CD4-positive, CD25-positive, alpha-beta regulatory T cell (primary cell): ENCODE measurements at regions not wholly inside any gene's neighbourhood (a gene's known extent, or its start where the extent isn't known, plus 50 kb on each side); places are given as distances from the start of the nearest gene placed in this dataset.
"Not testable (repeated sequence)": the region's sequence is repeated elsewhere in the genome, so short reads cannot be mapped to it uniquely, and the experiment has no call there.

Experiments
- ATAC-seq, 2 donors: fragments of 150-1000 bp; cut with Tn5 transposase; one replicate each; pipeline ENCODE4 v1.10.0; 2021; ENCODE audit warnings: low read depth in 2 of 2, moderate number of reproducible peaks in 2 of 2, moderate library complexity in 1 of 2
- DNase-seq, 3 donors: peaks; one replicate each; pipeline versions ENCODE4 v3.0.0 to v3.0.0-alpha.2; 2012 to 2022; ENCODE audit warnings: mixed read lengths in 1 of 3
- H3K27ac ChIP-seq: one replicate; pipeline ENCODE4 v1.7.0; 2013; ENCODE audit warnings: mild to moderate bottlenecking, low read length; ENCODE audit not compliant: insufficient read depth, poor library complexity, severe bottlenecking
- H3K27me3 ChIP-seq: one replicate; pipeline ENCODE4 v1.7.0; 2013; ENCODE audit warnings: low read length; ENCODE audit not compliant: control insufficient read depth, insufficient read depth
- H3K36me3 ChIP-seq: one replicate; pipeline ENCODE4 v1.7.0; 2013; ENCODE audit warnings: mild to moderate bottlenecking, low read length, moderate library complexity; ENCODE audit not compliant: control insufficient read depth, insufficient read depth
- H3K4me1 ChIP-seq: 2 replicates; pipeline ENCODE4 v1.7.0; 2013; ENCODE audit warnings: mild to moderate bottlenecking, low read length; ENCODE audit not compliant: insufficient read depth, control insufficient read depth, poor library complexity, severe bottlenecking
- H3K4me3 ChIP-seq: one replicate; pipeline ENCODE4 v1.7.0; 2013; ENCODE audit warnings: low read depth, mild to moderate bottlenecking, low read length, moderate library complexity
- H3K9me3 ChIP-seq, 2 experiments: 1 replicate in 1 of 2; 2 replicates in 1 of 2; pipeline ENCODE4 v1.7.0; 2013; ENCODE audit warnings: low read length in 2 of 2, mild to moderate bottlenecking in 1 of 2, moderate library complexity in 1 of 2; ENCODE audit not compliant: control insufficient read depth in 2 of 2
- H3K27ac Mint-ChIP-seq, 3 donors: one replicate each; pipeline ENCODE4 v1.8.0; 2020 to 2022; ENCODE audit warnings: mild to moderate bottlenecking in 3 of 3, mixed read lengths in 3 of 3, moderate library complexity in 2 of 3
- H3K27me3 Mint-ChIP-seq: one replicate; pipeline ENCODE4 v1.8.0; 2022; ENCODE audit warnings: mild to moderate bottlenecking, mixed read lengths
- H3K36me3 Mint-ChIP-seq: one replicate; pipeline ENCODE4 v1.8.0; 2020; ENCODE audit warnings: mixed read lengths
- H3K4me1 Mint-ChIP-seq, 4 donors: one replicate each; pipeline ENCODE4 v1.8.0; 2020 to 2022; ENCODE audit warnings: mixed read lengths in 4 of 4, mild to moderate bottlenecking in 1 of 4
- H3K4me3 Mint-ChIP-seq, 4 donors: one replicate each; pipeline ENCODE4 v1.8.0; 2020 to 2022; ENCODE audit warnings: mild to moderate bottlenecking in 4 of 4, mixed read lengths in 4 of 4, moderate library complexity in 3 of 4
- H3K9me3 Mint-ChIP-seq, 7 donors: one replicate each; pipeline ENCODE4 v1.8.0; 2020 to 2022; ENCODE audit warnings: mixed read lengths in 7 of 7, mild to moderate bottlenecking in 3 of 7, moderate library complexity in 2 of 7

GRCh38 chr7:89845952-89846351 lies 308.3 kb upstream of the STEAP1 start:
- ATAC-seq (no peak), DNase-seq (no peak)
- no peak overlapping the region for H3K27ac Mint-ChIP-seq
- Histone ChIP-seq H3K4me1 (no peaks in the 10 kb centered on the region), H3K4me3 (no peak overlapping the region), H3K36me3 (no peaks in the 10 kb centered on the region), H3K27ac (no peak overlapping the region), H3K27me3 (no peaks in the 10 kb centered on the region), H3K9me3 (no peaks in the 10 kb centered on the region)
- no peaks in the 10 kb centered on the region for H3K36me3 Mint-ChIP-seq
- no peaks in the 10 kb centered on the region for H3K27me3 Mint-ChIP-seq
- H3K4me3 Mint-ChIP-seq, result no peak overlapping the region
- H3K9me3 Mint-ChIP-seq, result peaks cover 1 to 14% (median 6%) of the 10 kb centered on the region in 7 donors
- H3K4me1 Mint-ChIP-seq, result no peaks in the 10 kb centered on the region

GRCh38 chr7:89849052-89849451 lies 305.2 kb upstream of the STEAP1 start:
- H3K9me3 ChIP-seq, result no peaks in the 10 kb centered on the region
- no peaks in the 10 kb centered on the region for H3K4me1 ChIP-seq
- ATAC-seq, result no peak
- Mint-ChIP-seq H3K4me1 (no peaks in the 10 kb centered on the region), H3K9me3 (peaks cover 0 to 7% (median 4%) of the 10 kb centered on the region in 7 donors), H3K27ac (peak overlapping the region in 1 of 3 donors; percentile 74), H3K27me3 (no peaks in the 10 kb centered on the region), H3K4me3 (no peak overlapping the region), H3K36me3 (no peaks in the 10 kb centered on the region)
- no peaks in the 10 kb centered on the region for H3K27me3 ChIP-seq
- DNase-seq, result no peak
- no peak overlapping the region for H3K27ac ChIP-seq
- no peak overlapping the region for H3K4me3 ChIP-seq
- no peaks in the 10 kb centered on the region for H3K36me3 ChIP-seq

- H3K36me3 ChIP-seq, H3K4me1 ChIP-seq, H3K27me3 ChIP-seq, H3K9me3 ChIP-seq, DNase-seq, H3K4me1 Mint-ChIP-seq, H3K27me3 Mint-ChIP-seq, H3K4me3 Mint-ChIP-seq, H3K27ac ChIP-seq, H3K27ac Mint-ChIP-seq, H3K4me3 ChIP-seq, ATAC-seq, H3K36me3 Mint-ChIP-seq: not testable (repeated sequence)
- peaks cover 0 to 33% (median 7%) of the 10 kb centered on the region in 7 donors for H3K9me3 Mint-ChIP-seq
These were observed 297.2 kb upstream of the STEAP1 start for GRCh38 chr7:89857053-89857452.

- ATAC-seq, result no peak
- Mint-ChIP-seq H3K27ac (no peak overlapping the region), H3K36me3 (no peaks in the 10 kb centered on the region), H3K9me3 (peaks cover 0 to 33% (median 7%) of the 10 kb centered on the region in 7 donors), H3K27me3 (no peaks in the 10 kb centered on the region), H3K4me3 (no peak overlapping the region), H3K4me1 (no peaks in the 10 kb centered on the region)
- no peaks in the 10 kb centered on the region for H3K27me3 ChIP-seq
- peaks cover 0 to 8% of the 10 kb centered on the region in 2 experiments for H3K9me3 ChIP-seq
- H3K36me3 ChIP-seq, result no peaks in the 10 kb centered on the region
- H3K27ac ChIP-seq, result no peak overlapping the region
- no peak overlapping the region for H3K4me3 ChIP-seq
- no peaks in the 10 kb centered on the region for H3K4me1 ChIP-seq
- no peak for DNase-seq
These were observed 296.5 kb upstream of the STEAP1 start for GRCh38 chr7:89857767-89858166.

GRCh38 chr7:89887489-89887888 lies 266.8 kb upstream of the STEAP1 start:
- ATAC-seq (no peak), DNase-seq (no peak)
- no peaks in the 10 kb centered on the region for H3K4me1 Mint-ChIP-seq
- no peaks in the 10 kb centered on the region for H3K4me1 ChIP-seq
- no peaks in the 10 kb centered on the region for H3K27me3 ChIP-seq
- no peaks in the 10 kb centered on the region for H3K27me3 Mint-ChIP-seq
- no peak overlapping the region for H3K27ac Mint-ChIP-seq
- H3K36me3 ChIP-seq, result no peaks in the 10 kb centered on the region
- H3K36me3 Mint-ChIP-seq, result no peaks in the 10 kb centered on the region
- no peaks in the 10 kb centered on the region for H3K9me3 ChIP-seq
- no peak overlapping the region for H3K4me3 ChIP-seq
- H3K4me3 Mint-ChIP-seq, result no peak overlapping the region
- peaks cover 0 to 13% (median 5%) of the 10 kb centered on the region in 7 donors for H3K9me3 Mint-ChIP-seq
- H3K27ac ChIP-seq, result no peak overlapping the region

- no peaks in the 10 kb centered on the region for H3K36me3 ChIP-seq
- H3K27me3 ChIP-seq, result no peaks in the 10 kb centered on the region
- no peaks in the 10 kb centered on the region for H3K4me1 ChIP-seq
- DNase-seq, result no peak
- Mint-ChIP-seq H3K4me3 (no peak overlapping the region), H3K27me3 (no peaks in the 10 kb centered on the region), H3K27ac (peak overlapping the region in 1 of 3 donors; percentile 26), H3K4me1 (no peaks in the 10 kb centered on the region), H3K9me3 (peaks cover 0 to 8% (median 3%) of the 10 kb centered on the region in 7 donors), H3K36me3 (no peaks in the 10 kb centered on the region)
- no peaks in the 10 kb centered on the region for H3K9me3 ChIP-seq
- ATAC-seq, result no peak
- no peak overlapping the region for H3K4me3 ChIP-seq
- no peak overlapping the region for H3K27ac ChIP-seq
These were observed 245.5 kb upstream of the STEAP1 start for GRCh38 chr7:89908736-89909135.

GRCh38 chr7:89914711-89915110 lies 239.6 kb upstream of the STEAP1 start:
- H3K4me1 Mint-ChIP-seq, result no peaks in the 10 kb centered on the region
- H3K27ac ChIP-seq, result no peak overlapping the region
- H3K4me3 ChIP-seq, result no peak overlapping the region
- H3K27ac Mint-ChIP-seq, result no peak overlapping the region
- H3K4me3 Mint-ChIP-seq, result no peak overlapping the region
- no peaks in the 10 kb centered on the region for H3K9me3 ChIP-seq
- H3K27me3 Mint-ChIP-seq, result no peaks in the 10 kb centered on the region
- no peak for ATAC-seq
- peaks cover 0 to 6% (median 0%) of the 10 kb centered on the region in 7 donors for H3K9me3 Mint-ChIP-seq
- H3K4me1 ChIP-seq, result no peaks in the 10 kb centered on the region
- no peaks in the 10 kb centered on the region for H3K27me3 ChIP-seq
- no peaks in the 10 kb centered on the region for H3K36me3 ChIP-seq
- DNase-seq, result no peak
- H3K36me3 Mint-ChIP-seq, result no peaks in the 10 kb centered on the region

- no peaks in the 10 kb centered on the region for H3K4me1 ChIP-seq
- Mint-ChIP-seq H3K9me3 (peaks cover 0 to 15% (median 3%) of the 10 kb centered on the region in 7 donors), H3K27ac (no peak overlapping the region), H3K36me3 (no peaks in the 10 kb centered on the region), H3K27me3 (no peaks in the 10 kb centered on the region), H3K4me3 (no peak overlapping the region), H3K4me1 (no peaks in the 10 kb centered on the region)
- H3K9me3 ChIP-seq, result no peaks in the 10 kb centered on the region
- H3K27me3 ChIP-seq, result no peaks in the 10 kb centered on the region
- H3K36me3 ChIP-seq, result no peaks in the 10 kb centered on the region
- H3K27ac ChIP-seq, result no peak overlapping the region
- ATAC-seq, result no peak
- no peak overlapping the region for H3K4me3 ChIP-seq
- no peak for DNase-seq
These were observed 228.1 kb upstream of the STEAP1 start for GRCh38 chr7:89926194-89926593.
